Prostate gland (tissue), 2 donors: ENCODE measurements at regions not wholly inside any gene's neighbourhood (a gene's known extent, or its start where the extent isn't known, plus 50 kb on each side); places are given as distances from the start of the nearest gene placed in this dataset.

ENCODE experiments used
- DNase-seq: peaks from one replicate; pipeline ENCODE4 v3.0.0-alpha.2; 2019; ENCODE audit warnings: low spot score
- H3K27ac ChIP-seq, 2 donors: fragments of 200-600 bp; sonication (generic); 2 replicates each; pipeline ENCODE4 v1.5.1; 2017 to 2019
- H3K27me3 ChIP-seq: fragments of 200-600 bp; sonication (generic); replicated peaks from 2 replicates; pipeline ENCODE4 v1.5.1; 2019; ENCODE audit not compliant: insufficient read depth
- H3K36me3 ChIP-seq, 2 donors: fragments of 200-600 bp; sonication (generic); 1 replicate in 1 of 2; 2 replicates in 1 of 2; pipeline versions ENCODE4 v1.5.1 to v1.8.1; 2017 to 2019
- H3K4me1 ChIP-seq: fragments of 200-600 bp; sonication (generic); replicated peaks from 2 replicates; pipeline ENCODE4 v1.5.1; 2019
- H3K4me3 ChIP-seq, 2 donors: fragments of 200-600 bp; sonication (generic); 2 replicates each; pipeline ENCODE4 v1.5.1; 2017 to 2019
- H3K9me3 ChIP-seq: fragments of 200-600 bp; sonication (generic); 2 replicates; pipeline ENCODE4 v1.5.1; 2017
- CTCF ChIP-seq, 4 experiments: fragments of 200-600 bp in 2 of 4; fragments of 450-650 bp in 2 of 4; sonication (generic) in 2 of 4; IDR thresholded peaks; 1 replicate in 3 of 4; 2 replicates in 1 of 4; pipeline ENCODE4 v1.5.1; 2016 to 2019; ENCODE audit warnings: antibody characterized with exemption in 4 of 4, mild to moderate bottlenecking in 2 of 4, moderate library complexity in 2 of 4
- POLR2A ChIP-seq: fragments of 450-650 bp; IDR thresholded peaks from one replicate; pipeline ENCODE4 v1.6.1; 2016; ENCODE audit warnings: antibody characterized with exemption, mild to moderate bottlenecking
- POLR2AphosphoS5 ChIP-seq: sonication (generic); formaldehyde crosslinking; IDR thresholded peaks from one replicate; pipeline ENCODE4 v1.6.1; 2017; ENCODE audit warnings: antibody characterized with exemption
- WGBS: methylation state at CpG from one replicate; pipeline ENCODE4 v1.1.5; 2018; 5-methylcytosine and 5-hydroxymethylcytosine counted together
- intact Hi-C: fragments of 100-400 bp; cut with DNase I; formaldehyde crosslinking; loops from one replicate; pipeline ENCODE4 v1.14.2; 2022

- no peak for DNase-seq
- Histone ChIP-seq H3K4me3 (no peak overlapping the region), H3K27ac (no peak overlapping the region), H3K36me3 (no peaks in the 10 kb centered on the region), H3K27me3 (no peaks in the 10 kb centered on the region), H3K9me3 (no peaks in the 10 kb centered on the region), H3K4me1 (no peaks in the 10 kb centered on the region)
- no peak for TF ChIP-seq POLR2A
- no peak for TF ChIP-seq CTCF (IDR thresholded peaks at IDR 0.05)
- no peak for TF ChIP-seq POLR2AphosphoS5
- intact Hi-C loops, result no loop called here
- 32% methylated on average over 5 of the region's 5 CpGs for WGBS
Measured at GRCh38 chrX:145524931-145525330, 277.6 kb downstream of the SPANXN1 start.

- TF ChIP-seq POLR2A, result no peak
- no peak for TF ChIP-seq CTCF (IDR thresholded peaks at IDR 0.05)
- TF ChIP-seq POLR2AphosphoS5, result no peak
- H3K27ac ChIP-seq, result no peak overlapping the region
- H3K4me1 ChIP-seq, result no peaks in the 10 kb centered on the region
- no peaks in the 10 kb centered on the region for H3K36me3 ChIP-seq
- intact Hi-C loops, result no loop called here
- H3K4me3 ChIP-seq, result no peak overlapping the region
- no peaks in the 10 kb centered on the region for H3K27me3 ChIP-seq
- 71% methylated on average over 4 of the region's 4 CpGs for WGBS
- no peak for DNase-seq
- no peaks in the 10 kb centered on the region for H3K9me3 ChIP-seq
Measured at GRCh38 chrX:145532176-145532780, 285.0 kb downstream of the SPANXN1 start.

- Histone ChIP-seq H3K9me3 (no peaks in the 10 kb centered on the region), H3K27me3 (no peaks in the 10 kb centered on the region), H3K4me1 (no peaks in the 10 kb centered on the region), H3K4me3 (no peak overlapping the region), H3K36me3 (no peaks in the 10 kb centered on the region), H3K27ac (no peak overlapping the region)
- no peak for DNase-seq
- TF ChIP-seq POLR2A (no peak), CTCF (IDR thresholded peaks at IDR 0.05) (no peak)
- WGBS, result 97% methylated on average over 3 of the region's 3 CpGs
- intact Hi-C loops, result no loop called here
Measured at GRCh38 chrX:145533534-145533933, 284.1 kb upstream of the SLITRK2 start.

- DNase-seq, result no peak
- intact Hi-C loops, result no loop called here
- Histone ChIP-seq H3K4me3 (no peak overlapping the region), H3K36me3 (no peaks in the 10 kb centered on the region), H3K4me1 (no peaks in the 10 kb centered on the region), H3K9me3 (no peaks in the 10 kb centered on the region), H3K27me3 (no peaks in the 10 kb centered on the region), H3K27ac (no peak overlapping the region)
- 84% methylated on average over 3 of the region's 3 CpGs for WGBS
- TF ChIP-seq POLR2AphosphoS5 (no peak), CTCF (IDR thresholded peaks at IDR 0.05) (no peak), POLR2A (no peak)
Measured at GRCh38 chrX:145549496-145549895, 268.1 kb upstream of the SLITRK2 start.

- no peaks in the 10 kb centered on the region for H3K36me3 ChIP-seq
- WGBS, result 45% methylated on average over 1 of the region's 1 CpG
- H3K9me3 ChIP-seq, result no peaks in the 10 kb centered on the region
- H3K27me3 ChIP-seq, result no peaks in the 10 kb centered on the region
- H3K27ac ChIP-seq, result no peak overlapping the region
- H3K4me1 ChIP-seq, result no peaks in the 10 kb centered on the region
- H3K4me3 ChIP-seq, result no peak overlapping the region
- intact Hi-C loops, result no loop called here
- TF ChIP-seq POLR2A (no peak), CTCF (IDR thresholded peaks at IDR 0.05) (no peak), POLR2AphosphoS5 (no peak)
- DNase-seq, result no peak
Measured at GRCh38 chrX:145552643-145553042, 265.0 kb upstream of the SLITRK2 start.
